NCI-H1417 treated with DMSO at 0.1 percent for 48 hours (cell line): ENCODE measurements at regions not wholly inside any gene's neighbourhood (a gene's known extent, or its start where the extent isn't known, plus 50 kb on each side); places are given as distances from the start of the nearest gene placed in this dataset.
"Not testable (repeated sequence)": the region's sequence is repeated elsewhere in the genome, so short reads cannot be mapped to it uniquely, and the experiment has no call there.

Experiments
- DNase-seq: peaks from one replicate; lab custom pipeline; 2025; lab: John Stamatoyannopoulos, UW

DNA sequence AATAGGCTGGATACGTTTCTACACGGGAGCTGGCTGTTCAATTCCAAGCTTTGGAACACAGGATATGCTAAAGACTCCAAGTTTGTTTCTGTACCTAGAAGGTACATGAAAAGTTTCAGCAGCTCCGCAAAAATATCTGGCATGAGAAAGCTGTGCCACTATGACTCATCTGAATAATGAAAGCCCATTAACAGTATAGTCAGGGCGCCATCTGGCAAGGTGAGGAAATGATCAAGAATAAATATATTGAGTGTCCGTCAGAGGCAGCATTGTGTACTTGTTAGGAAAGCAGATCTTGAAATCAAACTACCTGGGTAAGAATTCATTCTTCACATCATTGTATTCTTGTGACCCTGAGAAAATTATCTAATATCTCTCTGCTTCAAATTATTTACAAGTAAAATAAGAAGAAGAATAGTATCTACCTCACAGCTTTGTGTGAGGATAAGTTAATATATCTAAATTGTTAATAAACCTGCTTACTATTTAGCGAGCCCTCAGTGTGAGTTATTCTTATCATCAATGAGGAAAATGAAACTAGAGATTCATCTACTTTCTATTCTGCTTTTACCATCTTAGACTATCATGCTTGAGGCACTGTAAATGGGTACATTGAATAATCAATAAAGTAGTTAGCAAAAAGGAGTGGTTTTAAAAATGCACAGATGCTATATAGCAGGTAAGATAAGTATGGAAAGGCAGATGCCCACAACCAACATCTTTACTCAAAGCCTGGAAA is 53.5 kb downstream of the FSCB start:
- no peak for DNase-seq

DNA sequence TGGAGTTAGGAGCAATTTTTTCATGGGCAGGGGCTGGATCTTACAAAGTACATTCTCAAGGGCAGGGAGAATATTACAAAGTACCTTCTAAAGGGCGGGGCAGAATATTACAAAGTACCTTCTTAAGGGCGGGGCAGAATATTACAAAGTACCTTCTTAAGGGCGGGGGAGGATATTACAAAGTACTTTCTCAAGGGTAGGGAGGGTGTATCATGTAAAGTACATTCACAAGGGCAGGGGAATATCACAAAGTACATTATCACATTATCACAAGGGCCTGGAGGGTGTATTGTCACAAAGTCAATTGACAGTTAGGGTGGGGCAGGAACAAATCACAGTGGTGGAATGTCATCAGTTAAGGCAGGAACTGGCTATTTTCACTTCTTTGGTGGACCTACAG is 56.9 kb downstream of the FSCB start:
- DNase-seq: not testable (repeated sequence)

DNA sequence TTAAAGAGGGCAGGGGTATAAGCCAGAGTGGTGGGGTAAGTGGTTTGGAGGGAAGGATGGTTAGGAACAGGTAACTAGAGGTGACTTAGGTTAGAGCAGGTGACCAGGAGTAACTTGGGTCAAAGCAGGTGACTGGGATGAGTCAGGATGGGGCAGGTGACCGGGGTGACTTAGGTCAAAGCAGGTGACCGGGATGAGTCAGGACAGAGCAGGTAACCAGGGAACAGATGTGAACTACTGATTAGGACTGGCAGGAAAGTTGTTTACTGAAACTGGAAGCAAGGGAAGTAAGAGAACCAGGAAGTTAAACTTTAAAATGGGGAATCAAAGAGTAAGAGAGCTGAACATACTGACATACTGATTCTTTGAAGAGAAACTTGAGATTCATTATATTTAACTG is 57.4 kb downstream of the FSCB start:
- no peak for DNase-seq

DNA sequence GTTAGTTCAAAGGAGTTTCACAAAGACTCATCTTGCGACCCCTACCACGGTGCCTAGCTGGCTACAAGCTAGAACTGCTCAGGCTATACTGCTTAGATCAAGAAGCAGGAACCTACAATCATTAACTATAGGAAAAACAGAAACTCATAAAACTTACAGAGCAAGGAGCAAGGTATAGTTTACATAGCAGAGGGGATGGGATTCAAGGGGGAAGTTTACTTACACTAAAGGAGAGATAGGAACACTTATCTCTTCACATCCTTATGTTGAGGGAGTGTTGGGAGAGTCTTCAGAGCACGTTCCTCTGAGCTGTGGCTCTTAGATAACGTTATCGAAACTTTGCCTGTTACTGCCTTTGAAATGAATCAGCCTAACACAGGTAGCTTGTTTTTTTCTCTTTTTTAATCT is 58.1 kb downstream of the FSCB start:
- no peak for DNase-seq

DNA sequence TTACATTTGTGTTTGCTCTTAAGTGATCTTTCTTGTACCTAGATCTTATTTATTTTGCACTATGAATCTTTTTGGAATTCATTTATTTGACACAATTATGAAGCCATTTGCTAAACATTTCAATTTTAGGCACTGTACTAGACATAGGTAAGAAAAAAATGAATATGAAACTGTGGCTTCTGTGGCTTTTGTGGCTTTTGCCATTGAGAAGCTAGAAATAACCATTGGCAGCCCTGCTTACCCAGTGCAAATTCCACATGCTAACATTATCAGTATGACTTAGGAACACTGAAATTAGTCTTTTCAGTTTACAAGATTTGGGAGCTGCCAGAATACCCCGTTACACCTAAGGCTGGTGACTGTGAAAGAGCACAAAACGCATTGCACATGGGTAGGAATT is 60.1 kb downstream of the FSCB start:
- no peak for DNase-seq

DNA sequence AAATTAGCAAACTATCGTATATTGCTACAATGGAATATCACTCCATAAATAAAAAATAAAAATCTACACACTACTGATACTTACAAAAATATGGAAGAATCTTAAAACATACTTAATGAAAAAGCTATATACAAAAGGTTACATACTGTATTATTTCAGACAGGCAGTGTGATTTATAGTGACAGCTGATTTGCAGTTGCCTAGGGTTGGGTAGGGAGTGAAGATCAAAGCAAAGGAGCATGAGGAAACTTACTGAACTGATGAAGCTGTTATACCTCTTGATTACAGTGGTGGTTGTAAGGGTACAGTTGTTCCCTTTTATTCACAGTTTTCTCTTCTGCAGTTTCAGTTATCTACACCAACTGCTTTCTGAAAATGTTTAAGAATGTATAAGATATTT is 62.6 kb downstream of the FSCB start:
- no peak for DNase-seq

DNA sequence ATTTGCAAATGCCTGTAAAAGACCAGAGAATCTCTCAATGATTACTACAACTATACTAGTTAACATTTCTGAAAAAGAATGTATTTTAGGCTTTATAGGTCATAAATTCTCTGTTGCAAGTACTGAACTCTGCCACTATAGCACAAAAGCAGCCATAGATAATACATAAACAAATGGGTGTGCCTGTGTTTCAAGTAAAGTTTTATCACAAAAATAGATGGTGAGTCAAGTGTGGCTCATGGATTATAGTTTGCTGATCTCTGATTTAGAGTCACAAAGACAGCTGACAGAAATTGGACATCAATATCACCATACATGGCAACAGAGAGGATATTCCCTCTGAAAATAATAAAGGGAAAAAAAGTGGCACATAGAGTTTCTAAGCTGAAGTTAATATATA is 68.1 kb downstream of the FSCB start:
- DNase-seq: no peak

DNA sequence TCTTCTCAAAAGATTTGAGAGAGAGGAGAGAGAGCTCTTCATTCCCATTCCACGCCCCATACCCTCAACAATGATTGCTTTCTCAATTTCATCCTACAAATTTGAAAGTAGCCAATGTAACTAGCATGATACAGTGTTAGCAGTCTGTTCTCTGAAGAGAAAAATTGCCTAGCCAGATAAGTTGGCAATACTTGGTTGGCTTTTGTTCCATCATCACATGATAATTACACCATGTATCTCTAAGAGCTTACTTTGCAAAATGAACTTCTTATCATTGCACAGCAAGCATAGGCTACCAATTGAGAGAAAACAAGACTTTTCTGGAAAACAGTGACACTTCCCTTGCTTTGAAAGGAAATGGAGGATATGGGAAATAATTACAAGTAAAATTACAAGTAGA is 68.9 kb downstream of the FSCB start:
- no peak for DNase-seq

DNA sequence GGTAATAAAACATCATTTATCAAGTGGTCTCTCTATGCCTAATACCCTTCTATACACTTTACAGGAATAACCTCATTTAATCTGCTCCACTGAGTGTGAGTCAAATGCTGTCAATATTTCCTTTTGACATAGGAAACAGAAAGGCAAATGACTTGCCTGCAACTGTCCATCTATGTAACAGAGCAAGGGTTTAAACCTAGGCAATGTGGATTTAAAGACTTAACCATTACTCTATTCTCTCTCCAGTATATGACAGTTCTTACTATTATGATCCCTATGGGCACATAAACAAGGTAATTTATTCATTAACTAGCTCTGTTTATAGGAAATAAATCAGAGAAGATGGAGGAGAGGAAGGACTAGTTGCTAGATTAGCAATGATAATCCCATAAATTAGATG is 70.6 kb downstream of the FSCB start:
- DNase-seq: no peak

DNA sequence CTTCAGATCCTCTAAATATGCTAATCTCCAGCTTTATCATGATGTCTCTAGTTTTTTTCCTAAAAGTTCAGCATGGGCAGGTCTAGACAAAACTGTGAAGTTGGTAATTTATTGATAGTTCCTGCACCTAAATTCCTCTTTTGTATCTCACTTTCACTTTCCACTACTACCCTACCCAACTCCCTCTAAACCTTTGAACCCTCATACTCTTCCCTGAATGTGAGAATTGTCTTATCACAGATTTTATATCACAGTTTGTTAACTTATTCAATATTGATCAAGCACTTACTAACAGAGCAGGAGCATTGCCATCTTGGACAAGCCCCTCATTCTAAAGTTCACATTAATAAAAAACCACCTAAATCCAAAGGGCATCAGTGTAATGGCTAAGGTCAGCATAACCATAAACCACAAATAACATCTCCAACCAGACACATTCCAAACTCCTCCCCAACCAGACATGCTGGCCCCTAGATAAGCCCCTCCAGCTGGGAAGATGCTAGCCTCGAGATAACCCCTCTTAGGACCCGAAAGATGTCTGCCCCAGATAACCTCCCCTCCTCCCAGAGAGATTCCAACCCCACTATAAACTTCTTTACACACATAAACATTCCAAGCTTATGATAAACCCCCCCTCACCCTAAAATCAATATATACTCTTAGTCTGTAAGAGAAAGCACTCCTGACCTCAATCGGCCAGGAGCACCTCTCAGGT is 78.7 kb downstream of the FSCB start:
- no peak for DNase-seq

DNA sequence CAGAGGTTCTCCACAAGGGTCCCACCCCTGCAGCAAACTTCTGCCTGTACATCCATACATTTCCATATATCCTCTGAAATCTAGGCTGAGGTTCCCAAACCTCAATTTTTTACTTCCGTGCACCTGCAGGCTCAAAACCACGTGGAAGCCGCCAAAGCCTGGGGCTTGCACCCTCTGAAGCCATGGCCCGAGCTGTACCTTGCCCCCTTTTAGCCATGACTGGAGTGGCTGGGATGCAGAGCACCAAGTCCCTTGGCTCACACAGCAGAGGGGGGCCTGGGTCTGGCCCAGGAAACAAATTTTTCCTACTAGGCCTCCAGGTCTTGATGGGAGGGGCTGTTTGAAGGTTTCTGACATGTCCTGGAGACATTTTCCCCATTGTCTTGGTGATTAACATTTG is 84.4 kb downstream of the FSCB start:
- DNase-seq: no peak

DNA sequence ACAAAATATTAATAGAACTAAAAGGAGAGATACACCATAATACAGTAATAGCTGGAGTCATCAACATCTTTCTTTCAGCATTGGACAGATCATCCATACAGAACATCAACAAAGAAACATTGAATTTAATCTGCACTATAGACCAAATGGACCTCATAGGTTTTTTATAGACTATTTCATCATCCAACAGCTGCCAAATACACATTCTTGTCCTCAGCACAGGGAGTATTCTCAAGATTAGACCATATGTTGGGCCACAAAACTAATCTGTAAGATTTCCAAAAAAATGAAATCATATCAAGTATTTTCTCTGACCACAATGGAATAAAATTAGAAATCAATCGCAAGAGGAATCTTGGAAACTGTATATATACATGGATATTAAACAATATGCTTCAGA is 86.9 kb downstream of the FSCB start:
- DNase-seq: no peak

DNA sequence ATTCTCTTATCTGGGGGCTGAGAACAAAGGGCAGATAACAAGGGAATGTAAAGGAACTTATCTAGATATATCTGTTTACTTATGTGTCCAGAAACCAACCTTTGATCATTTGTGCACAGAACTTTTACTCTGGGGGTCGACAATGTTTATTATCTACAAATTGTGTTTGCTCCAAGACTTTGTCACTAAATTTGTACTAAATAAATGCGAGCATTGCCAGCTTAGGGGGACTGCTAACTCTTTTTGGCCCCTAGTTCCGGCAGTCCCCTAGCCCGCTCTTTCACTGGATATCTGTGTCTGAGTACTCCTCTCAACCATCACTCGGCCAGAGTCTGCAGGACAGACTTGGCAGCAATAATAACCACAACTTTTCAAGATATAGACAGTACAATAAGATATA is 88.2 kb downstream of the FSCB start:
- DNase-seq: no peak

DNA sequence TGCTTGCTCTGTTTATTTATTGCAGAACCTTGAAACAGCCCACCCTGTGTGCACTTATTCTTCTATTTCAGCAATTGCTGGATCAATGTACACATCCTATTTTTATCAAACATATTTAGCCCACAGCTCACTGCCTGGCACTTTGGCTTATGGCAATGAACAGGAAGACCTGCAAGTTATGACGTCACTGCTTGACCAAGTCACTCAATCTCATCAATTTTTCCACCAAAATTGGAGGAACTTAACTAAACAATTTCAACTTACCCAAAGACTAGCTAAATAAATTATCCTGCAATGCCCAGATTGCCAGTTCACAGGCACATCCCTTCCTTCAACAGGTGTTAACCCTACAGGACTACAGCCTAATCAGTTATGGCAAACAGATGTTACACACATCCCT is 89.3 kb downstream of the FSCB start:
- DNase-seq: no peak

DNA sequence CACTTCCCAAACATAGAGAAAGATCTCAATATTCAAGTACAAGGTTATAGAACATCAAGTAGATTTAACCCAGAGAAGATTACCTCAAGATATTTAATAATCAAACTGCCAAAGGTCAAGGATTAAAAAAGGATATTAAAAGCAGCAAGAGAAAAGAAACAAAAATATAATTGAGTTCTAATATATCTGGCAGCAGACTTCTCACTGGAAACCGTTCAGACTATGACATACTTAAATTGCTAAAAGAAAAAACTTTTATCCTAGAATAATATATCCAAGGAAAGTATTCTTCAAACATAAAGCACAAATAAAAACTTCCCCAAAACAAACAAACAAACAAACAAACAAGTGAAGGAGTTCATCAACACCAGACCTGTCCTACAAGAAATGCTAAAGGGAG is 92.4 kb downstream of the FSCB start:
- DNase-seq: no peak

DNA sequence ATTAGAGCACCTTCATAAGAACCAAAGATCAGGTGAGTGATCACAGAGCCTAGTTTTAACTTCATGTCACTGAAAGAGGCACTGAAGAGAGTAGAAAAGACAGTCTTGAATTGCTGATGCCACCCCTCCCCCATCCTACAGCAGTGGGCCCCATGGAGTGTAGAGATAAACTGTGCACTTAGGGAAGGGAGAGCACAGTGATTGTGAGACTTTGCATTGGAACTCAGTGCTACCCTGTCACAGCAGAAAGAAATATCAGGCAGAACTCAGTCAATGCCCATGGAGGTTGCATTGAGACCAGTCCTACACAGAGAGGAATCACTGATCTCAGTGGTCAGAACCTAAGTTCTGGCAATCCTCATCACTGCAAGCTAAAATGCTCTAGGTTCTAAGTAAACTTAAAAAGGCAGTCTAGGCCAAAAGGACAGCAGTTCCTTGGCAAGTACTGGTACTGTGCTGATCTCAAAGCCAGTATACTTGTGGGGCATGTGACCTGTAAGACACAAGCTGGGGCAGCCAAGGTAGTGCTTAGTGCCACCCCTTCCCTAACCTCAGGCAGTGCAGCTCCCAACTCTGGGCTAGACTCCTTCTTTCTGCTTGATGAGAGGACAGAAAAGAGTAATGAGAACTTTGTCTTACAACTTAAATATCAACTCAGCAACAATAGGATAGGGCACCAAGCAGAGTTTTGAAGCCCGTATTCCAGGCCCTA is 94.1 kb downstream of the FSCB start:
- DNase-seq: no peak

DNA sequence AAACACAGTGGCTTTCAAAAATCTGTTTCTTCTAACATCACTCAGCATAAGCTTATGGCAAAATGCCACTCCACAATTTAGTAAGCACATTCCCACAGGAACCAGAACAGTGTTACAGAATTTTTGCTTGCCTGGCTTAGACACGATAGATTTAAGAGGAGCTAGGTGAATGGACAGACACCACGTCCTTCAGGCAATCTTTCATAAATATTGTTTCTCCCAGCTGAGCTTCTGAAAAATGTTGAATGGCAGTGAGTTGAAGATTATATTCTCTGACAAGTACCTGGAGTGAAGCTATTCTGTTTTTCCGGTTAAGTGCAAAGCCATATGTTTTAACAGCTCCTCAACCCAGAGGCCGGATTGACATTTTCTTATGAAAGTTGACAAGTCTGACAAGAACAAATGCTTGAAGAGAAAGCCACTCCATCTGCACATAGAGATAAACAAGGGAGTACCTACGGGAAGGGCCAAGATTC is 102.0 kb downstream of the FSCB start:
- DNase-seq: no peak

DNA sequence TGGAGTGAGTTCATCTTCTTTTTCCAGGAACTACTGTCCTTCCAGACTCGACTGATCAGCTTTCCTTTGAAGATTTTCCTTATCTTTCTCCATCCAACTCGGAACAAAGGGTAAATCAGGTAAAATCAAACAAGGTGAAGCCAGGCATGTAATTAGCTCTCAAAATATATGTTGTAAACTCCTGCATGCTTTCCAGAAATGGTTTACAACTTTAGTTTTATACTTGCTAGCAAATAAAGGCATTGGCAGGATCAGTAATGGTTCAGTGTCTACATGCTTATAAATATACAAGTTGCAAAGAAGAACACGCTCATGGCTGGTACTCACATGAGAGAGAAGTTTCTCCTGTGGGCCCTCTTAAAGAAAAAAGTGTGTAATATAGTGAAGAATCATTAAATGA is 102.5 kb downstream of the FSCB start:
- DNase-seq: no peak

DNA sequence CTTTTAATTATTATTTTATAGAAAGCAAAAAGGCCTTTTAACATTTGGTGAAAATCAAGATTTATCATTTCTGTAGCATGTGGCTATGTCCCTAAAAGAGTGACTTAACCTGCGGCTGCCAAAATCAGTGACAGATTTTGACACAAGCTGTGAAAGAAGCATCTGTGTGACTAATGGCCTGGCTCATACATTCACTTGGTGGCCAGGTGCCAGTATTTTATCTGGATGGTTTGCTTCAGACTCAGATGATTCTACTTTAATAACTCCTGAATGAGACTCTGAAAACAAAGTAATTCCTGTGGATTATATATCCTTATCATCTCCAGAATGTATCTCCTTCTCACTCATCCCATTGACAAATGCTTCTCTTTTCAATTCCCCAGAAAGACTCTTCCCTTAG is 103.0 kb downstream of the FSCB start:
- no peak for DNase-seq

DNA sequence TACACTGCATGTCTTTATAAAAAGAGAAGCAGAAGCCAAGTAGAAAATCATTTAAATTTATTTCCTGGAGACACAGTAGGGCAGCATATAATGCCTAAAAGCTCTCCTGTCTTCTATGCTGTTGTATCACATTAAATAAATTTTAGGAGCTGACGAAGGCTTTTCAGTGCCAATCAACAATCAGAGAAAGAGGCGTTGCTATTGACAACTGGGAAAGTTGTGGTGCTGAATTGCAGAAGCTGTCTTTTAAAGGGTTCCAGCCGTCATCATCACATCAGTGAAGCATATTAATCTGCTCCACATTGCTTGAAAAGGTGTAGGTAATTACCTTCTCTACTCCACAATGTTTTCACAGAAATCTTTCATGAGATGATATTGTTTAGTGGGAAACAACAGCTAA is 103.9 kb downstream of the FSCB start:
- no peak for DNase-seq

DNA sequence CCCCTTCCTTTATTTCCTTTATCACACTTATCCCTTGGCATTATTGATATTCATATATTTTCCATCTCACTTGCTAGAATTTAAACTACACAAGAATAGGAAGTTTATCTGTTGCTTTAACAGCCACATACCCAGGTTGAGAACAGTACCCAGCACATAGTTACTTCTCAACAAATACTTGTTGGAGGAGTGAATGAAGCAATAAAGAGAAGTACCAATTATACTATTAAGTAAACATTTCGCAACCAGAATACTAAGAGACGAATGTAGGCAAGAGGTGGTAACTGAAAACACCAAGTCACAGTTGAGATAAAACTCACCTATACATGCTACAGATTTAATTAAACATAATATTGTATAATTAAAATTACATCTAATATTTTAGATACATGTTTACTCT is 110.9 kb downstream of the FSCB start:
- DNase-seq: no peak

DNA sequence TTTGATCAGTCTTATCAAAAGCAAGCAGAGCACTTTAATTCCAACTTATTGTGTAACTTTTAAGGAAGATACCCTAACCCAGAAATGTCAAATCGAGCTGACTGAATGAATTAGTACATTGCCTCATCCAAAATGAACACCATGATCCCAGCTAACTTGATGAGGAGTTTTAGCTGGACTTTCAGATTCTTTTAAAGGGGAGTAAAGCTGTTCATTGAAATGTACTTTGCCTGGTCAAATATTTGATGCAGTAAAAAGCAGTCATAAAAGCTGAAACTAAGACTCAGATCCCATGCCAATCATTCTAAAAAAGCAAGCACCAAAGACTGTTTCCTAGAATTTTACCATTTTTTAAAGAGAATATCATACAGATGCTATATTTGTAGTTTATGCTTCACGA is 114.1 kb downstream of the FSCB start:
- DNase-seq: no peak

DNA sequence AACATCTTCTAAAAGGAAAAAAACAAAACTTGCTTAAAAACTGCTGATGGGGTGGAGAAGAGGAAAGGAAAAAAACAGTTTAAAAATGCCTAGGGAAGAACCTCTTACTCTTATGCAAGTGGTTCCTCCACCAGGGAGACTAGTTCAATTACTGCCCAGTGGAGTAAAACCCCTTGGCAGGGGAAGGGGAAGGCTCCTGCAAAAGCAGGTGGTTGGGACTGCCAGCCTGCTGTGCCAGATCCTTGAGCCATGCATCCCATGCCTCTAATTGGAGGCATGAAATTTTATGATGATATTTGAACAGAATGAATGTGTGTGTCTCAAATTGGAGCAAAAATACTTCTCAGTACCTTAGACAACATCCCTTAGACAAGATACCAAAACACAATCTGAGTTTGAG is 118.8 kb downstream of the FSCB start:
- DNase-seq: no peak
